Neural cell (in vitro differentiated cells): ENCODE measurements at regions not wholly inside any gene's neighbourhood (a gene's known extent, or its start where the extent isn't known, plus 50 kb on each side); places are given as distances from the start of the nearest gene placed in this dataset.

Source experiments
- H2AFZ ChIP-seq: fragments of 200-600, 300-800 bp; sonication (generic), shearing (Covaris generic); 2 replicates; pipeline ENCODE4 v1.6.0; 2014; ENCODE audit warnings: low read depth, mild to moderate bottlenecking, antibody characterized with exemption, low read length, moderate library complexity
- H3F3A ChIP-seq: fragments of 200-600 bp; shearing (Covaris generic); 2 replicates; pipeline ENCODE4 v1.6.1; 2016; ENCODE audit warnings: mild to moderate bottlenecking, moderate library complexity, mixed read lengths, antibody characterized with exemption, low read length; ENCODE audit not compliant: insufficient read depth, poor library complexity, severe bottlenecking
- H3K27ac ChIP-seq: fragments of 200-600, 300-800 bp; sonication (generic), shearing (Covaris generic); 2 replicates; pipeline ENCODE4 v1.5.1; 2014; ENCODE audit warnings: mild to moderate bottlenecking, low read length, moderate library complexity
- H3K27me3 ChIP-seq: fragments of 300-800, 200-600 bp; sonication (generic), shearing (Covaris generic); 2 replicates; pipeline ENCODE4 v1.6.0; 2014; ENCODE audit warnings: mild to moderate bottlenecking, low read depth, low read length, moderate library complexity; ENCODE audit not compliant: insufficient read depth
- H3K36me3 ChIP-seq: fragments of 300-800, 200-600 bp; sonication (generic), shearing (Covaris generic); 2 replicates; pipeline ENCODE4 v1.5.1; 2014; ENCODE audit warnings: mild to moderate bottlenecking, antibody characterized with exemption, low read length, moderate library complexity; ENCODE audit not compliant: insufficient read depth
- H3K4me2 ChIP-seq: fragments of 300-800, 200-600 bp; sonication (generic), shearing (Covaris generic); 2 replicates; pipeline ENCODE4 v1.6.0; 2014; ENCODE audit warnings: mild to moderate bottlenecking, low read length
- H3K4me3 ChIP-seq: fragments of 300-800, 200-600 bp; sonication (generic), shearing (Covaris generic); 2 replicates; pipeline ENCODE4 v1.5.1; 2014; ENCODE audit warnings: mild to moderate bottlenecking, low read length, moderate library complexity
- H3K79me2 ChIP-seq: fragments of 200-600 bp; shearing (Covaris generic); replicated peaks from 2 replicates; pipeline ENCODE4 v1.6.0; 2014; ENCODE audit warnings: mild to moderate bottlenecking, low read length, moderate library complexity; ENCODE audit not compliant: insufficient read depth
- H3K9ac ChIP-seq: fragments of 300-800, 200-600 bp; sonication (generic), shearing (Covaris generic); 2 replicates; pipeline ENCODE4 v1.6.1; 2016; ENCODE audit warnings: mild to moderate bottlenecking, low read length, mixed read lengths
- H3K9me2 ChIP-seq: fragments of 200-600 bp; shearing (Covaris generic); 2 replicates; pipeline ENCODE4 v1.6.1; 2016; ENCODE audit warnings: mild to moderate bottlenecking, low read length, mixed read lengths; ENCODE audit not compliant: insufficient read depth
- H3K9me3 ChIP-seq: fragments of 200-600, 300-800 bp; sonication (generic), shearing (Covaris generic); 2 replicates; pipeline ENCODE4 v1.6.1; 2016; ENCODE audit warnings: mild to moderate bottlenecking, mixed run types, low read length, moderate library complexity, mixed read lengths
- H4K20me1 ChIP-seq: fragments of 200-600 bp; shearing (Covaris generic); 2 replicates; pipeline ENCODE4 v1.6.1; 2016; ENCODE audit warnings: mild to moderate bottlenecking, mixed run types; ENCODE audit not compliant: insufficient read depth
- CTCF ChIP-seq: fragments of 450-650 bp; IDR thresholded peaks from 2 replicates; pipeline ENCODE4 v1.5.1; 2014; ENCODE audit warnings: antibody characterized with exemption, mild to moderate bottlenecking, moderate library complexity; ENCODE audit not compliant: poor library complexity, severe bottlenecking
- EP300 ChIP-seq: fragments of 450-650 bp; conservative IDR thresholded peaks from 2 replicates; pipeline ENCODE4 v1.6.1; 2014; ENCODE audit warnings: antibody characterized with exemption, mild to moderate bottlenecking, moderate library complexity; ENCODE audit not compliant: poor library complexity, severe bottlenecking
- EZH2 ChIP-seq: fragments of 200-600, 300-800 bp; shearing (Covaris generic), sonication (generic); IDR thresholded peaks from 2 replicates; pipeline ENCODE4 v1.6.1; 2014; ENCODE audit warnings: antibody characterized with exemption, low read length, borderline replicate concordance, mild to moderate bottlenecking; ENCODE audit not compliant: insufficient read depth, poor library complexity, severe bottlenecking
- MXI1 ChIP-seq: fragments of 450-650 bp; conservative IDR thresholded peaks from 2 replicates; pipeline ENCODE4 v1.6.1; 2014; ENCODE audit warnings: antibody characterized with exemption, mild to moderate bottlenecking; ENCODE audit not compliant: poor library complexity, severe bottlenecking
- POLR2AphosphoS5 ChIP-seq: IDR thresholded peaks from 2 replicates; pipeline ENCODE4 v1.6.1; 2012
- RAD21 ChIP-seq: fragments of 450-650 bp; conservative IDR thresholded peaks from 2 replicates; pipeline ENCODE4 v1.6.1; 2014; ENCODE audit warnings: antibody characterized with exemption, mild to moderate bottlenecking, moderate library complexity
- REST ChIP-seq: IDR thresholded peaks from 2 replicates; pipeline ENCODE4 v1.6.1; 2012; ENCODE audit warnings: borderline replicate concordance
- SMC3 ChIP-seq: fragments of 450-650 bp; conservative IDR thresholded peaks from 2 replicates; pipeline ENCODE4 v1.6.1; 2014; ENCODE audit warnings: antibody characterized with exemption, mild to moderate bottlenecking, moderate library complexity; ENCODE audit not compliant: poor library complexity
- TAF1 ChIP-seq: IDR thresholded peaks from 2 replicates; pipeline ENCODE4 v1.6.1; 2012; ENCODE audit warnings: low read depth

- Histone ChIP-seq H3K27me3 (no peaks in the 10 kb centered on the region), H3K9me2 (no peaks in the 10 kb centered on the region), H3K79me2 (no peaks in the 10 kb centered on the region), H3K4me2 (no peak overlapping the region), H3K36me3 (no peaks in the 10 kb centered on the region), H2AFZ (no peak overlapping the region), H4K20me1 (no peaks in the 10 kb centered on the region), H3K9ac (no peak overlapping the region), H3F3A (no peaks in the 10 kb centered on the region), H3K27ac (no peak overlapping the region), H3K9me3 (no peaks in the 10 kb centered on the region), H3K4me3 (no peak overlapping the region)
- TF ChIP-seq RAD21 (no peak), CTCF (no peak), SMC3 (no peak), EZH2 (no peak), POLR2AphosphoS5 (no peak), REST (no peak), TAF1 (no peak), EP300 (no peak), MXI1 (no peak)
Measured at GRCh38 chr20:48170625-48171024, 385.3 kb upstream of the SULF2 start.

GRCh38 chr20:48169650-48170225 lies 384.5 kb upstream of the SULF2 start:
- no peak for TF ChIP-seq CTCF
- no peak for TF ChIP-seq TAF1
- TF ChIP-seq MXI1: no peak
- no peak for TF ChIP-seq EZH2
- TF ChIP-seq SMC3: no peak
- no peak for TF ChIP-seq RAD21
- no peak for TF ChIP-seq REST
- TF ChIP-seq POLR2AphosphoS5: no peak
- no peak for TF ChIP-seq EP300
- Histone ChIP-seq H3K27me3 (no peaks in the 10 kb centered on the region), H2AFZ (no peak overlapping the region), H3K27ac (no peak overlapping the region), H4K20me1 (no peaks in the 10 kb centered on the region), H3K9me2 (no peaks in the 10 kb centered on the region), H3K4me3 (no peak overlapping the region), H3K9ac (no peak overlapping the region), H3K79me2 (no peaks in the 10 kb centered on the region), H3K36me3 (no peaks in the 10 kb centered on the region), H3K4me2 (no peak overlapping the region), H3K9me3 (no peaks in the 10 kb centered on the region), H3F3A (no peaks in the 10 kb centered on the region)
